ENCODE measurements at regions not wholly inside any gene's neighbourhood (a gene's known extent, or its start where the extent isn't known, plus 50 kb on each side); places are given as distances from the start of the nearest gene placed in this dataset.

DNA sequence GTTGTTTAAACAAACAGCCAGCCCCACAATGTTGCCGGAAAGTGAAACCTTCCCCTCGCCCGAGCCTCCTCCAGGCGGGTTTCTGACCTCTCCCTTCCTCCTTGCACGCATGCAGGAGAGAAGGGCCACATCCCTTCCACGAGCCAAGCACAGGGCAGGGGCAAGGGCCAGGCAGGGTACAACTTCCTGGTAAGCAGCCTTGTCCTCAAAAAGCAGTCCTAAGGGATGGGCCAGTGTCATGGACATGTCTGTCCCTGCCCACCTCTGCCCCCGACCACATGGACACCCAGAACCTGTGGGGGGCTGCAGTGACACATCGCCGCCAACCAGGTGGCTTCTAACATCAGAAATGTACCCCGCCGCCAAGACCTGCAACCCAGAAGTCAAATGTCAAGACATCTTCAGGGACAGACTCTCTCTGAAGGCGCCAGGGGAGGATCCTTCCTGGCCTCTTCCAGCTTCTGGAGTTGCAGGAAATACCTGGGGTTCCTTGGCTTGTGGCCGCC lies 145.3 kb downstream of the CRYBB2 start:
- H3K4me3 Mint-ChIP-seq (ENCODE audit: unreplicated experiment), result no peak overlapping the region
- intact Hi-C loops (cut with micrococcal nuclease), result loop anchor here (5.0 kb wide), 2 partner anchors 38 to 408 kb away; no protein-coding TSS in a partner anchor
- H3K27ac Mint-ChIP-seq (ENCODE audit: low read depth, unreplicated experiment), result no peak overlapping the region
- POLR2A ChIA-PET, result no interaction called here
- CTCF ChIA-PET, result interaction anchor here (2.2 kb wide), 1 partner anchor 39 kb away, joined by 5 read pairs; no protein-coding TSS in a partner anchor
- no peak for TF ChIP-seq CTCF (IDR thresholded peaks at IDR 0.05; ENCODE audit: unreplicated experiment)
- peaks cover 8% of the 10 kb centered on the region for H3K36me3 Mint-ChIP-seq (ENCODE audit: insufficient read depth, unreplicated experiment)
- H3K9me3 Mint-ChIP-seq (ENCODE audit: unreplicated experiment), result no peaks in the 10 kb centered on the region
- DNase-seq (ENCODE audit: unreplicated experiment), result no peak
- H3K27me3 Mint-ChIP-seq (ENCODE audit: insufficient read depth, unreplicated experiment), result no peaks in the 10 kb centered on the region
- H3K4me1 Mint-ChIP-seq (ENCODE audit: insufficient read depth, unreplicated experiment), result peaks cover 17% of the 10 kb centered on the region
- no TSS peak for BruUV-seq (replicated peaks)

DNA sequence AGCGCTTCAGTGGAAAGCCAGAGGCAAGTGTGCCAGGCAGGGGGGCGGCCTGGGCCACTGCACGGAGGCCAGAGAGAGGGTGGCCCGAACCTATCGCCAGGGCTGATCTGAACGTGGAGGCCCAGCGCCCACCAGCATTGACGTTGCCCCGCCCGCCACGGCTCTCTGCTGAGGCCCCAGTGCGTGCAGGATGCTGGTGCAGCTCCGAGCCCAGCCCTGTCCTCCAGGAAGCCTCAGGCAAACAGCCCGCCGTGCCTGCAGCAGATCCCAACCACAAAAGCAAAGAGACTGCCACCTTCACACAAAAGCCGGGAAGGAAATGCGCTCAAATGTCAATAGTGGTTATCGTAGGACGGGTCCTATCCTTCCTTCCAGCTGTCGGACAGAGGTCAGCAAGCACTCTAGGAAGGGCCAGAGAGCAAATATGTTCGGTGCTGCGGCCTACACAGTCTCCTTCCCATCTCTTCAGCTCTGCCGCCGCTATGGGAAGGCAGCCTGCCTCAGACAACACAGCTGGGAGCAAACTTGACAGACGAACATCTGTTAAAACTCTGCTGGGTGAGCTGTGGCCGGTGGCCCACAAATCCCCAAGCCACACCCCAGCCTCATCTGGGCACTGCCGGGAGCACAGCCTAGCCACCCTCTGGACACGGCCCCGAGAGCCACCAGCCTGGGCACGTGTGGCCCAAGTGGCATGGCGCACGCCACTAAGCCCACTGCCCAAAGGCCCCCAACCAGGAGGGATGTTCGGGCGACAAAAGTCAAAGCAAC lies 146.2 kb downstream of the CRYBB2 start:
- CTCF ChIA-PET, result no interaction called here
- no peak for TF ChIP-seq CTCF (IDR thresholded peaks at IDR 0.05; ENCODE audit: unreplicated experiment)
- BruUV-seq (replicated peaks), result no TSS peak

GRCh38 chr22:25366408-25366807 lies 147.0 kb downstream of the CRYBB2 start:
- no peaks in the 10 kb centered on the region for H3K27me3 Mint-ChIP-seq (ENCODE audit: insufficient read depth, unreplicated experiment)
- ChIA-PET POLR2A (interaction anchor here (0.8 kb wide), 1 partner anchor 280 kb away, joined by 3 read pairs; no protein-coding TSS in a partner anchor), CTCF (interaction anchor here (1.7 kb wide), 1 partner anchor 407 kb away, joined by 4 read pairs; no protein-coding TSS in a partner anchor)
- BruUV-seq (replicated peaks), result no TSS peak
- no peak overlapping the region for H3K27ac Mint-ChIP-seq (ENCODE audit: low read depth, unreplicated experiment)
- peaks cover 17% of the 10 kb centered on the region for H3K4me1 Mint-ChIP-seq (ENCODE audit: insufficient read depth, unreplicated experiment)
- peaks cover 13% of the 10 kb centered on the region for H3K36me3 Mint-ChIP-seq (ENCODE audit: insufficient read depth, unreplicated experiment)
- no peaks in the 10 kb centered on the region for H3K9me3 Mint-ChIP-seq (ENCODE audit: unreplicated experiment)
- no peak overlapping the region for H3K4me3 Mint-ChIP-seq (ENCODE audit: unreplicated experiment)
- DNase-seq (ENCODE audit: unreplicated experiment), result no peak
- intact Hi-C loops (cut with micrococcal nuclease), result no loop called here
- no peak for TF ChIP-seq CTCF (IDR thresholded peaks at IDR 0.05; ENCODE audit: unreplicated experiment)

More for the DNA sequence above, 146.2 kb downstream of the CRYBB2 start:
- no peaks in the 10 kb centered on the region for H3K27me3 Mint-ChIP-seq (ENCODE audit: insufficient read depth, unreplicated experiment)
- no peak overlapping the region for H3K4me3 Mint-ChIP-seq (ENCODE audit: unreplicated experiment)
- no peak for DNase-seq (ENCODE audit: unreplicated experiment)
- peaks cover 8% of the 10 kb centered on the region for H3K36me3 Mint-ChIP-seq (ENCODE audit: insufficient read depth, unreplicated experiment)
- POLR2A ChIA-PET, result no interaction called here
- H3K9me3 Mint-ChIP-seq (ENCODE audit: unreplicated experiment), result no peaks in the 10 kb centered on the region
- peaks cover 17% of the 10 kb centered on the region for H3K4me1 Mint-ChIP-seq (ENCODE audit: insufficient read depth, unreplicated experiment)
- intact Hi-C loops (cut with micrococcal nuclease), result no loop called here
- no peak overlapping the region for H3K27ac Mint-ChIP-seq (ENCODE audit: low read depth, unreplicated experiment)

- ChIA-PET CTCF (interaction anchor here (0.6 to 1.7 kb wide), 3 partner anchors 52 to 406 kb away, joined by 3 to 4 read pairs (median 4); no protein-coding TSS in a partner anchor), POLR2A (interaction anchor here (0.8 kb wide), 1 partner anchor 280 kb away, joined by 3 read pairs; no protein-coding TSS in a partner anchor)
- Mint-ChIP-seq H3K4me1 (ENCODE audit: insufficient read depth, unreplicated experiment) (peaks cover 17% of the 10 kb centered on the region), H3K9me3 (ENCODE audit: unreplicated experiment) (no peaks in the 10 kb centered on the region), H3K36me3 (ENCODE audit: insufficient read depth, unreplicated experiment) (peaks cover 17% of the 10 kb centered on the region), H3K4me3 (ENCODE audit: unreplicated experiment) (no peak overlapping the region), H3K27me3 (ENCODE audit: insufficient read depth, unreplicated experiment) (no peaks in the 10 kb centered on the region), H3K27ac (ENCODE audit: low read depth, unreplicated experiment) (peak overlapping the region; percentile 85)
- DNase-seq (ENCODE audit: unreplicated experiment), result no peak
- no peak for TF ChIP-seq CTCF (IDR thresholded peaks at IDR 0.05; ENCODE audit: unreplicated experiment)
- intact Hi-C loops (cut with micrococcal nuclease), result no loop called here
- no TSS peak for BruUV-seq (replicated peaks)
Observed at GRCh38 chr22:25366876-25367466, 147.5 kb downstream of the CRYBB2 start.

Measured in MCF 10A (cell line).